ENCODE measurements at regions not wholly inside any gene's neighbourhood (a gene's known extent, or its start where the extent isn't known, plus 50 kb on each side); places are given as distances from the start of the nearest gene placed in this dataset.

- TF ChIP-seq CTCF (conservative IDR thresholded peaks at IDR 0.05; ENCODE audit: low read depth, low read length) (no peak), FOS (IDR thresholded peaks at IDR 0.05; ENCODE audit: low read depth, low read length) (no peak), MAZ (IDR thresholded peaks at IDR 0.05; ENCODE audit: borderline replicate concordance, low read depth, low read length) (no peak), USF2 (IDR thresholded peaks at IDR 0.05; ENCODE audit: low read depth, low read length) (no peak)
Observed at GRCh38 chr2:66966631-66967030, 430.5 kb upstream of the ETAA1 start.

Measured in IMR-90 (cell line).